Omental fat pad (tissue), 3 donors: ENCODE measurements at regions not wholly inside any gene's neighbourhood (a gene's known extent, or its start where the extent isn't known, plus 50 kb on each side); places are given as distances from the start of the nearest gene placed in this dataset.

Experiments
- ATAC-seq: fragments of 150-250 bp; one replicate; pipeline ENCODE4 v1.9.1; 2016; ENCODE audit warnings: mild to moderate bottlenecking, moderate library complexity; ENCODE audit not compliant: low FRiP score
- DNase-seq: peaks from one replicate; pipeline ENCODE4 v3.0.0-alpha.2; 2019; ENCODE audit warnings: low spot score
- TF ChIP-seq, protein P1 (sequence below), 3 donors: fragments of 450-650 bp; IDR thresholded peaks; one replicate each; pipeline ENCODE4 v1.5.1; 2016 to 2017; ENCODE audit warnings: antibody characterized with exemption in 3 of 3, mild to moderate bottlenecking in 3 of 3, moderate library complexity in 2 of 3

DNA sequence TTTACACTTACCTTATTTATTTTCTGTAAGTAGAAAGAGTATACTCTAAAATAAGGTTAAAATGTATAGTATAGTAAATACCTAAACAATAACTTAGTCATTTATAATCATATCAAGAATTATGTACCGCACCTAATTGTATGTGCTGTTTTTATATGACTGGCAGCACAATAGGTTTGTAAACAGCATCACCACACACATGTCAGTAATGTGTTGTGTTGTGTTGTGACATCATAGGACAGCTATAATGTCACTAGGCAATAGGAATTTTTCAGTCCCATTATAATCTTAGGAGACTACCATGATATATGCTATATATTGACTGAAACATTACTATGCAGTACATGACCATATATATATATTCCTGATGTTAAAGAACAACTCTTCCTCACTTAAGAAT is 99.9 kb upstream of the CNTN4 start:
- no peak for DNase-seq
- no peak for ATAC-seq
- TF ChIP-seq, protein P1, sequence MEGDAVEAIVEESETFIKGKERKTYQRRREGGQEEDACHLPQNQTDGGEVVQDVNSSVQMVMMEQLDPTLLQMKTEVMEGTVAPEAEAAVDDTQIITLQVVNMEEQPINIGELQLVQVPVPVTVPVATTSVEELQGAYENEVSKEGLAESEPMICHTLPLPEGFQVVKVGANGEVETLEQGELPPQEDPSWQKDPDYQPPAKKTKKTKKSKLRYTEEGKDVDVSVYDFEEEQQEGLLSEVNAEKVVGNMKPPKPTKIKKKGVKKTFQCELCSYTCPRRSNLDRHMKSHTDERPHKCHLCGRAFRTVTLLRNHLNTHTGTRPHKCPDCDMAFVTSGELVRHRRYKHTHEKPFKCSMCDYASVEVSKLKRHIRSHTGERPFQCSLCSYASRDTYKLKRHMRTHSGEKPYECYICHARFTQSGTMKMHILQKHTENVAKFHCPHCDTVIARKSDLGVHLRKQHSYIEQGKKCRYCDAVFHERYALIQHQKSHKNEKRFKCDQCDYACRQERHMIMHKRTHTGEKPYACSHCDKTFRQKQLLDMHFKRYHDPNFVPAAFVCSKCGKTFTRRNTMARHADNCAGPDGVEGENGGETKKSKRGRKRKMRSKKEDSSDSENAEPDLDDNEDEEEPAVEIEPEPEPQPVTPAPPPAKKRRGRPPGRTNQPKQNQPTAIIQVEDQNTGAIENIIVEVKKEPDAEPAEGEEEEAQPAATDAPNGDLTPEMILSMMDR (IDR thresholded peaks at IDR 0.05): no peak

DNA sequence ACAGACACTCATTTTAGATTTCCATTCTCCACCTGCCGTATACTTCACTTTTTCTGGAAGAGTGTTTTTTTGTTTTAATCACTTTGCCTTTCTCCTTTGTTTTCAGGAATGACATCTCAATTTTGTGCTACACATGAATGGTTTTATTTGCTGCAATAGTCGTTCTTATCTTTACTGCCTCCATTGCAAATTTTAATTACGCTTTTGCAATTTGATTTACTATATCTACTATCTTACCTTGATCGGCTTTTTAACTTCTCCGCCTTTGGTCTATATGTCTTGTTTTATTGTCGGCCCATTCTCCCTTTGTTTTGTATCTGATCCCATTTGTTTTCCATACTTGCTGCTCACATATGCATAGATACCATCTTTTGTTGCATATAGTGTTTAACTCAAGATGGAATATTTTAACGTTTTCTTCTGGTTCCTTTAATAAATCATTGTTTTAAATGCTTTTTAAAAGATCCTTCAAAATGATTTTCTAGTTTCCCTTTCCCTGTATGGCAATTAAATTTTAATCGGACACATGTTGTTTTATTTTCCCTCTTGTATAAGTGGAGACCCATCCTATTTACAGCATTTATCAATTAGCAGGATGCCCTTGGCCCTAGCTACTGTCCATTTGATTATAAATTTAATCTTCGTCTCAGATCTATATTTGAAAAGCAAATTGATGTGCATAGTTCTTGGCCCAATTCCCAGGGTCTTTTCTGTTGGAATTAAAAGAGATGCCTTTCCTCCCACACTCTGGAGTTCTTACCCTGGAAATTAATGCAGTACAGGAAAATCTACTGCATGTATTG is 97.2 kb upstream of the CNTN4 start:
- ATAC-seq: no peak
- TF ChIP-seq, protein P1 (IDR thresholded peaks at IDR 0.05): no peak
- no peak for DNase-seq

DNA sequence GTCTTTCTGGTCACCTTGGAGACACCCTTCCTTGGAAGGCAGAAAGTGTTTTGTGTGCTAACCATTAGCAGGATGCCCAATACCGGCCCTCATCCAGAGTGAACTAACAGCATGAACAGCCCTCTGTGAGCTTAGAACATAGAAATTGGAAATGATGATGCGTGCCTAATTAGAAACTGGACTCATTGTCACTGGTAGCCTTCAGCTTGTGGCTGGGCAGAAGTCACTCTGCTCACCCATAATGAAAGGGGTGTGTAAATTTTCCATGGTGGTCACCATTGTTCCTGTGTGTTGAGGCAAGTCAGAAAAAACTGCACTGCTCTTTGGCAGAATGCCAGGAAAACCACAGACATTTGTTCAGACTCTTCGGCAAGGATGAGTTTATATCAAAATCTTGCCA is 74.7 kb upstream of the CNTN4 start:
- DNase-seq (no peak), ATAC-seq (no peak)
- TF ChIP-seq, protein P1 (IDR thresholded peaks at IDR 0.05): no peak

DNA sequence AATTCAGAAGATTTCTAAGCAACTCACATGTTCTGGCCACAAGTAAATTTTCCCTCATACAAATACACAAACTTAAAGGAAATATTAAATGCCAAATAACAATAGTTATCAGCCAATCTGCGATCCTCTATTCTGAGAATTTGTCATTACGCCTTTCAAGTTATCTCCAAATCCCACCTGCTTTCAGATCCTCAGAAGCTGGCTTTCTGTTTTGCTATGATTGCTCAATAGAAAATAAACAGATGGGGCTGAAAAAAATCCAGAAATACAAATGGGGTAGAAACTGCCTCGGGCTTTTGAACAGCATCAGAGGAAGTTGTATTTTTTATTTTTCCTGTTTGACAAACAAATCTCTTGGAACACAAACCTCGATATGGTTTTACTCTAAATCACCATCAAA is 74.0 kb upstream of the CNTN4 start:
- ATAC-seq (no peak), DNase-seq (no peak)
- TF ChIP-seq, protein P1 (IDR thresholded peaks at IDR 0.05): no peak

DNA sequence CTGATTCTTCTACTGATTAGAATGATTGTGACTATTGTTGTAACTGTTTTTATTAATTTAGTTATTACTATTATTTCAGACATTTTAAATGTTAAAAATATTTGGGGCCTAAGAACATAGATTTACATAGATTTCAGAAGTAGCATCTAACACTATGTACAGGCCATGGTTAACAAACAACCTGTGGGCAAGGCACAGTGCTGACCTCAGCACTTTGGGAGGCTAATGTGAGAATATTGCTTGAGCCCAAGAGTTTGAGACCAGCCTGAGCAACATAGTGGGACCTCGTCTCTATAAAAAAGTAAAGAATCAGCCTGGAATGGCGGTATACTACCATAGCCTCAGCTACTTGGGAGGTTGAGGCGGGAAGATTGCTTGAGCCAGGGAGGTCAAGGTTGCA is 69.1 kb upstream of the CNTN4 start:
- ATAC-seq (no peak), DNase-seq (no peak)
- TF ChIP-seq, protein P1 (IDR thresholded peaks at IDR 0.05): no peak

DNA sequence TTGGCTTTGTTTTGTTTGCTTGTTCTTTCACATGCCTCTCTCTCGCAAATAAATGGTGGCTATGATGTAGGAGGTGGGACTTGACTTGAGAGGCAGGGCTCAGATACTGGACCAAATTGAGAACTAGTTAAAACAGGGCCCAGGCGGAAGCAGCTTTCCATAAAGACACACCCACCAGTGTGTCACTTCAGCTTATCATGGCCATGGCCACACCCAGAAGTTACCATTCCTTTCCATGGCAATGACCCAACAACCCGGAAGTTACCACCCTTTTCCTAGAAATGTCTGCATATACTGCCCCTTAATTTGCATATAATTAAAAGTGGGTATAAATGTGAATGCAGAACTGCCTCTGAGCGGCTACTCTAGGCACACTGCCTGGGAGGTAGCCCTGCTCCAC is 62.6 kb upstream of the CNTN4 start:
- TF ChIP-seq, protein P1 (IDR thresholded peaks at IDR 0.05): no peak
- no peak for ATAC-seq

DNA sequence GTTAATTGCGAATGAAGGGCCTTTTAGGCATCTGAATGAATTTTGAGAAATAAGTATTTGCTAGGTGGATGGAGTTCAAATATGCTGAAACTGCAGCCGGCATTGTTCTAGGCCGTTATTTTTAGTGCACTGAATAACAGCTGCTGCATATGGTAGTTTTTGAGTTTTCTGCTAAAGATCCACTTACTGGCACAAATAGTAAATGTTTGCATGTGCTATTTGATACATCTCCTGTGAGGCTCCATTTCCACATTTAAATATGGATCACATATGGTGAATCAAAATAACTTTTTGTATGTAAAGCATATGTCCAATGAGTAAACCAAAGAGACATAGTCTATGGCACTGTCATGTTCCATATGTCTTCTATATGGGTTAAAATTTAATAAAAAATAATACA is 56.7 kb upstream of the CNTN4 start:
- TF ChIP-seq, protein P1 (IDR thresholded peaks at IDR 0.05): no peak
- ATAC-seq (no peak), DNase-seq (no peak)

More for the DNA sequence above, 62.6 kb upstream of the CNTN4 start:
- DNase-seq: no peak
